ENCODE measurements at regions not wholly inside any gene's neighbourhood (a gene's known extent, or its start where the extent isn't known, plus 50 kb on each side); places are given as distances from the start of the nearest gene placed in this dataset.
A peak's percentile ranks its signal among the peaks of the same experiment; 100 is the strongest.
"Not testable (repeated sequence)": the region's sequence is repeated elsewhere in the genome, so short reads cannot be mapped to it uniquely, and the experiment has no call there.

DNA sequence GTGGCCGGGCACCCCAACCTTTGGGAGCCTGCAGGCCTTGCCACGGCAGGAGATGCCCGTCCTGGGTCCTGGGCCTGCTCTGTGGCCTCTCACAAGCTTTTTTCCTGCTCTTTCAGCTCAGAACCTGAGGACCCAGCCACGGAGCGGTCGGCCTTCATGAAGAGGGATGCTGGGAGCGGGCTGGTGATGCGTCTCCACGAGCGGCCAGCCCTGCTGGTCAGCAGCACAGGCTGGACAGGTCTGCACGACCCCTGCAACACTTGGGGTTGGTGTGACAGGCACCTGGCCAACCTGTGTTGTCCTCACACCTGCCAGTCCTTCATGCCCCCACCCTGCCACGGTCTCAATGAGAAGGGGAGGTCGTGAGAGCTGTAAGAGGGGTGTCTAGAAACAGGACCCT lies 170.0 kb downstream of the ADRA2C start:
- DNase-seq, result no peak

DNA sequence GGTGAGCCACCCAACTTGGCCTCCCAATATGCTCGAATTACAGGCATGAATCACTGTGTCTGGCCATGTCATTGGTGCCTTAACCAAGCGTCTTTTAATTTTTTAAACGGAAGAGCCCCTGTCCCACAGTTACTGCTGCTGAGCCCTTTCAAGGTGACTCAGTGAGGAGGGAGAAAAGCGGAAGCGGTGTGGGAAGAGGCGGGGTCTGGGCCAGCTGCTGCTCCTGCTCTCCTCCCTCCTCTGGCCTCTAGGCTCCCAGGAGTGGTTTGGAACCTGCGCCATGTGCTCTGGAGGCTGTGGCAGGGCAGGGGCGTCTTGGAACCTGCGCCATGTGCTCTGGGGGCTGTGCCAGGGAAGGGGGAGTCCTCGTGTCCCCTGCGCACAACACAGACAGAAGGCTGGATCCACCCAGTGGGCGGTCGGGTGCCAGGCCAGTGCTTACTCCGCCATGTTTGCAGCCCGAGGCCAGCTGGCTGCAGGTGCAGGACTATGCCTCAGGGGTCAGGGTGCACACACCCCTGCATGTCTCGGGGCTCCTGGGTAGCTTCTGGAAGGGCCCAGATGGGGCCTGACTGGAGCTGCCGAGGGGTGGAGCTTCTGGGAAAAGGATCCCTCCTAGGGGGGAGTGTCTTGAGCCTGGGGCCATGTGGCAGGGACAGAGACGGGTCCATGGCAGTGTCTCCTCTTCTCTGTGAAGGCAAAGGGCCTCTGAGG lies 171.8 kb downstream of the ADRA2C start:
- not testable (repeated sequence) for DNase-seq

GRCh38 chr4:3938676-3939075 lies 172.5 kb downstream of the ADRA2C start:
- DNase-seq, result not testable (repeated sequence)

GRCh38 chr4:3939954-3940591 lies 173.9 kb downstream of the ADRA2C start:
- not testable (repeated sequence) for DNase-seq

DNA sequence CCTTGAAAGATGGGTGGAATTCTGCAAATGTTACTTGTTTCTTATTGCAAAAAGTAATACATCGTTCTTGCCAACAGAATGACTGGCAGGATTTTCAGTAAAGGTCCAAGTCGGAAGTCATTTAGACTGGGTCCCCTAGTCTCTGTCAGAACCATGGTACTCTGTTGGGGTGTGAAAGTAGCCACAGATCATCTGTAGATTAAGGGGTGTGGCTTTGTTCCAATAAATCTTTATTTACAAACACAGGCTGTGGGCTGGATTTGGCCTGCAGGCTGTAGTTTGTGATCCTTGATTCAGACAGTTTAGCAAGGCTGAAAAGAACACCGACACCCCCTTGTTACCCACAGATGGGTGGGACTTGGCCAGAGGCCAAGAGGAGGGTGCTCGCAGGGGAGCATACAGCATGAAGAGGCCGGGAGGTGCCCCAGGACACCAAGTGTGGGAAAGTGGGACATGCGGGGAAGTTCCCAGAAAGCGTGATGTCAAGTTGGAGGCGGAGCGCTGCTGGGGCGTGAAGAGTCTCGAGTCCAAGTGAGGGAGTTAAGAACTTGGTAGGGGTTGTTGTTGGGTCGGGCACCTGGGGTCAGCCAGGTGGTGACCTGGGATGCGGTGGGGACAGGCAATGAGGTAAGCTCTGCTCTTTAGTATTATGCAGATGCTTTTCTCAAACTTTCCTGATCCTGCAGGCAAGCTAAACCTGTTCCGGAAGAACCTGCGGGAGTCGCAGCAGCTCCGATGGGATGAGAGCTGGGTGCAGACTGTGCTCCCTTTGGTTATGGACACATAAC lies 175.7 kb downstream of the ADRA2C start:
- DNase-seq, result not testable (repeated sequence)

GRCh38 chr4:3942569-3942971 lies 176.4 kb downstream of the ADRA2C start:
- DNase-seq, result not testable (repeated sequence)

DNA sequence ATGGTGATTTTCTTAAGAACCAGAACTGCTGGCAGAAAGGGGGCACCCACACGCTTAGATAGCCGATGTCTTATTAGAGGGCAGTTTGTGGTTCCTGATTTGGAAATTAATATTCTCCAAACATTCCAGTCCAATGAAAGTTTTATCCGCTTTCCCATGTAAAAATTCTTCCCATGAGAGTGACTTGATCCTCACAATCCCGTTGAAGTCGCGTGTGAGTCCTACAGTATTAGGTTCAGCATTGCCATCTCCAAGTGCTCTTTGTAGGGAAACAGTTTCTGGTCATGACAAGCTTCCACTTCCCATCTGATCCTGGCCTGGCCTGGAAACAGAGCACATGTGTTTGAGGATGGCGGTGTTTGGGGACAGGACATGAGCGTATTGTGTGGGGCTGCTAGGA lies 176.9 kb downstream of the ADRA2C start:
- not testable (repeated sequence) for DNase-seq

DNA sequence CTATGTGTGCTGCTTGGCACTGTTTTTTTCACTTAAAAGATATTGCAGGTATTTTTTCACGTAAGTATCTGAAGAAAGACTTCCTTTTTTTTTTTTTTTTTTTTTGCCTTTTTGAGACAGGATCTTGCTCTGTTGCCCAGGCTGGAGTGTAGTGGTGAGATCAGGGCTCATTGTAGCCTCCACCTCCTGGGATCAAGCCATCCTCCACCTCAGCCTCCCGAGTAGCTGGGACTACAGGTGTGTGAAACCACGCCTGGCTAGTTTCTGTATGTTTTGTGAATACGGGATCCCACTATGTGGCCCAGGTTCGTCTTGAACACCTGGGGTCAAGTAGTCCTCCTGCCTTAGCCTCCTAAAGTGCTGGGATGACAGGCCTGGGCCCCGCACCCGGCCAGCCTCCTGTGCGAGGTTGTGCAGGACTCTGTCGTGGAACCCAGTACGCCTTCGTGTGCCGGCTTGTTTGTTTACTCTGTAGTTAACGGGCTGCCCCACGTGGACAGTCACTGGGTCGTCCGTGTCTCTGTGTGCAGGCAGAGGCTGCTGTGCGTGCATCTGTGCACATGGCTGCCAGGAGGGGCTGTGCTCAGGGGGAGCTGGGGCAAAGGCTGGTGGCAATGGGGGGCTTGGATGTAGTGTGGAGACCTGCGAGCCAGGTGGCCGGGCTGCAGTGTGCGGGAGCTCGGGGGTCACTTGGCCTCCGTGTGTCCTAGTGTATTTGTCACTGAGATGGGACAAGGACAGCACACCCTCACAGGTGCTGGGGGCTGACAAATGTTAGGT lies 179.5 kb downstream of the ADRA2C start:
- no peak for DNase-seq

GRCh38 chr4:3946553-3946952 lies 180.4 kb downstream of the ADRA2C start:
- DNase-seq, result not testable (repeated sequence)

- not testable (repeated sequence) for DNase-seq
Observed at GRCh38 chr4:3947761-3948160, 181.6 kb downstream of the ADRA2C start.

DNA sequence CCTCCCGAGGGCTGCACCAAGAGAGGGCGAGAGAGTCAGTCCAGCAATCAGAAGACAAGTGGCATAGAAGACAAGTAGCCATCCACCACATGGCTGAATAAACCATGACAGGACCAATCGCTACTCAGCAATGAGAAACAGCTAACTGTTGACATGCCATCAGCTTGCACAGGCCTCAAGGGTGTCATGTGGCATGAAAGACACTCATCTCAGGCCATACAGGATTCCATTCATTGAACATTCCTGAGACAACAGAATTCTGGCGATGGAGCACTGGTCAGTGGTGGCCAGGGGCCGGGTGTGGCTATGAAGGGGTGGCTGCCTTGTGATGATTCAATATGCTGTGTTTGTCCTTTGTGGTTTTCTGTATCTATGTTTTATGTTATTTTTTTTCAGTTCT lies 182.0 kb downstream of the ADRA2C start:
- DNase-seq, result not testable (repeated sequence)

DNA sequence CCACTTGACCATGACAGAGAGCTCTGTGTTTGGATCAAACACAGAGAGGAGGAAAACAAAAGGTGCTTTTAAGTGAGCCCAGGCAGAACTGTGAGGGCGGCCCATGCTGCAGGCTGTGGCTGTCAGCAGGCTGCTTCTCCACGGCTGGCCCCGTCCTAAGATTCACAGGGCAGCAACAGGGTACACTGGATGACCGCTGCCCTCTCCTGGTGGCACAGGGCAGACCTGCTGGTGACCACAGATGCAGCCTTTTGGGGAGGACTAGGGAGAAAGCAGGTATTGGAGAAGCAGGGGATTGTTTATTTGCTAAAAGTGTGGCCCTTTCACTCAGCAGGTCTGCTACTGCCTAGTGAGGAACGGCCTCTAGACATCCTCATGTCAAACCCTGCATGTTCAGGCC lies 183.7 kb downstream of the ADRA2C start:
- not testable (repeated sequence) for DNase-seq

DNA sequence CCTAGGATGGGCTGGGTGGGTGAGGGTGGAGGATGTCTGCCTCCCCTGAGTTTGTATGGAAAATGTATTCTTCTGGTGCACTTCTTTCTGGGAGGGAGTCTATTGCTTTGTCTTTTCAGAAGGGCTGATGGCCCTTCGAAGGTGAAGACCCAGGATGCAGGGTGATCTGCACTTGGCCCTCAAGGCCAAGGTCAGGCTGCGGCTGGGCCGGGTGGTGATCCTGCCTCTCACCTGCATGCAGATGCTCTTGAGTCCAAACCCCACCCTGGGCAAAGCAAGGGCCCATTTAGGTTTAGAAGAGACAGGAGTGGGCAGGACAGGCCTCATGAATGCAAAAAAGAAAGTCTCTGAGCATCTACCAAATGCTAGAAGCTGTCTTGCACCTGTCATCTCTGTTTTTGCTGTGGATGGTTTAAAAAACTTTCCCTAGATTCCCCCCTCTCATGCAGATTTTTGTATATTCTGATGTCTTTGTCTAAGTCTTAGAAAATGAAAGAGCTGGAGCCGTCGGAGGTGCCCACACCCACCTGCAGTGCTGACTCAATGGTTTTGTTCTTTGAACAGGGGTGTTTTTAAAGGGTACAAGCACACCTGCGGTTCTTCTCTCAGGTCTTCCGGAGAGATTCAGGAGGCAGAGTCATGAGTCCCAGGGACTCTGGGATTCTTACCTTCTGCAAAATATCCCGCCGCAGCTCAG lies 186.4 kb downstream of the ADRA2C start:
- not testable (repeated sequence) for DNase-seq

DNA sequence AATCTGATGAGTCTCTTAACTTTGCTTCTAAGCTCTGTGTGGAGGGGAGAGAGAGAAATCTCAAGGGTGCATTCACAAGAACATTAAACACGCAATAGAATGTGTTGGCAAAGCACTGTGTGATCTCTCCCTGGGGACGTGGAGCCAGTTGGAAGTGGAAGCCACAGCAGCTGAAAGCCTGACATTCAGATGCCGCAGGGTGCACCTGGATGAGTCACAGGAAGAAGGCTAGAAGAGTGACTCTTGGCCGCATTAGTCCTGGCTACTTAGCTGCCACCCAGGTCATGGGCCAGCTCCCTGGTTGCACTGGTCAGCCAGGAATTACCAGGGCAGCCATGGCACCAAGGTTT lies 186.9 kb downstream of the ADRA2C start:
- DNase-seq, result not testable (repeated sequence)

- DNase-seq, result peak; percentile 58
Observed at GRCh38 chr4:3954540-3955320, 188.5 kb downstream of the ADRA2C start.

GRCh38 chr4:3955321-3956164 lies 189.4 kb downstream of the ADRA2C start:
- peak; percentile 89 for DNase-seq

DNA sequence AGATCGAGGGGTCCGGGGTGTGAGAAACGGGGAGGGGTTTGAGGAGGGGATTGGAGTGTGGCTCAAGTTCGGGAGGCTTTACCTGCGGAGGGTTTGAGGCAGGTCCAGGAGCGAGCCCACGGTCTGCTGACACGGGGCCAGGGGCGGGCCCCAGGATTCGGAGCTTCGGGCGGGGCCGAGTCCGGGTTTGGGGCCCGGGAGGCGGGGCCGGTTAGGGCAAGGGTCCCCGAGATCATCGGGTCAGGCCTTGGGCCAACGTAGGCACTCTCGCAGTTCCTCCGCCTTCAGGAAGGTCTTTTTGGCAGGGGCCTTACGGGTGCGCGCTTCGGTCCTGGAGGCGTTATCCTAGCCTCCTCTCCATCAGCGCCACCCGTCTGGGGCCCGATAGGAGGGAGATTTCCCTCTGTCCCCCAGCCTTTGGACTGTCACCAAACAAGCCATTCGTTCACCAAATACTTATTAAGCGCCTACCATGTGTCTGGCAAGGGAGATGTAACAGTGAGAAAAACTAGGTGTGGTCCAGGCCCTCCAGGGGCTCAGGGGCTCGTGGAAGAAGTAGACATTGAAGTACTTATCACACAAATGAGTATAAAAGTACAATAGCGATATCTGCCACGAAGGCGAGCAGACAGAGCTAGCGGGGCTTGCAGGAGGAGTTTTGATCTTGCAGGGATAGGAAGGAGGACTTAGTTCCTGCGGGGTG lies 190.1 kb downstream of the ADRA2C start:
- DNase-seq, result not testable (repeated sequence)

- DNase-seq, result not testable (repeated sequence)
Observed at GRCh38 chr4:3961091-3961672, 195.0 kb downstream of the ADRA2C start.

GRCh38 chr4:3964572-3965278 lies 198.5 kb downstream of the ADRA2C start:
- not testable (repeated sequence) for DNase-seq
